H1 (cell line): ENCODE measurements at regions not wholly inside any gene's neighbourhood (a gene's known extent, or its start where the extent isn't known, plus 50 kb on each side); places are given as distances from the start of the nearest gene placed in this dataset.

Experiments
- ASH2L ChIP-seq: fragments of 200-600, 300-600 bp; sonication (generic); IDR thresholded peaks from one replicate; pipeline ENCODE4 v1.7.1; 2017; ENCODE audit warnings: low read length
- CHD7 ChIP-seq: fragments of 300-600 bp; sonication (generic); IDR thresholded peaks from 2 replicates; pipeline ENCODE4 v1.7.1; 2012; ENCODE audit warnings: low read length, moderate library complexity, mild to moderate bottlenecking, inconsistent platforms; ENCODE audit not compliant: insufficient replicate concordance
- HDAC6 ChIP-seq: IDR thresholded peaks from one replicate; pipeline ENCODE4 v1.7.1; 2012; ENCODE audit warnings: low read depth, mild to moderate bottlenecking, inconsistent platforms, low read length, moderate library complexity
- NANOG ChIP-seq: IDR thresholded peaks from 2 replicates; pipeline ENCODE4 v1.6.1; 2011; ENCODE audit warnings: low read length, low read depth, mild to moderate bottlenecking, inconsistent platforms; ENCODE audit not compliant: insufficient read depth, poor library complexity, severe bottlenecking
- NRF1 ChIP-seq: IDR thresholded peaks from 2 replicates; pipeline ENCODE4 v1.6.1; 2011; ENCODE audit warnings: mild to moderate bottlenecking, low read depth, low read length, improper control_type of control experiment
- ZNF274 ChIP-seq: IDR thresholded peaks from 2 replicates; pipeline ENCODE4 v1.7.0; 2012; ENCODE audit warnings: low read length, borderline replicate concordance; ENCODE audit errors: extremely low read depth

DNA sequence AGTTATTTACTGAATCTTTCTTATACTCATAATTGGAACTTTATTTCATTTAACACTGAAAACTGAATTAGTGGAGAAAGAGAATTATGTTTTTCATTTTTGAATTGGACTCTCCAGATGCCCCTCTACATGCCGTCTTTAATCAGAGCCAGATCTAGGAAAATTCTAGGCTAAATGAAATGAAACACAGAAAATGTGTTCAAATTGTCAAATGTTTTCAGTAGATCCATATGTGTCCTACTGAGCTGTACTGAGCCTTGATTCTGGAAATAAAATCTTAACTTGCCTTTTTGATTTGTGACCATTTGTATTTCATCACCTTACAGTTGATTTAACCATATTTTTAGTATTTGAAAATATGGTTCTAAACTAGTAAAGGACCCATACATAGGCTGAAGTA lies 64.0 kb upstream of the GK2 start (continued):
- TF ChIP-seq CHD7 (no peak), NRF1 (no peak), ASH2L (no peak), HDAC6 (no peak), NANOG (no peak), ZNF274 (no peak)
